GM18907 (cell line): ENCODE measurements at regions not wholly inside any gene's neighbourhood (a gene's known extent, or its start where the extent isn't known, plus 50 kb on each side); places are given as distances from the start of the nearest gene placed in this dataset.
"Not testable (repeated sequence)": the region's sequence is repeated elsewhere in the genome, so short reads cannot be mapped to it uniquely, and the experiment has no call there.

Source experiments
- ATAC-seq: cut with Tn5 transposase; IDR thresholded peaks from one replicate; pipeline ENCODE4 v1.9.1; 2021; ENCODE audit warnings: mild to moderate bottlenecking, moderate library complexity; ENCODE audit not compliant: unreplicated experiment

DNA sequence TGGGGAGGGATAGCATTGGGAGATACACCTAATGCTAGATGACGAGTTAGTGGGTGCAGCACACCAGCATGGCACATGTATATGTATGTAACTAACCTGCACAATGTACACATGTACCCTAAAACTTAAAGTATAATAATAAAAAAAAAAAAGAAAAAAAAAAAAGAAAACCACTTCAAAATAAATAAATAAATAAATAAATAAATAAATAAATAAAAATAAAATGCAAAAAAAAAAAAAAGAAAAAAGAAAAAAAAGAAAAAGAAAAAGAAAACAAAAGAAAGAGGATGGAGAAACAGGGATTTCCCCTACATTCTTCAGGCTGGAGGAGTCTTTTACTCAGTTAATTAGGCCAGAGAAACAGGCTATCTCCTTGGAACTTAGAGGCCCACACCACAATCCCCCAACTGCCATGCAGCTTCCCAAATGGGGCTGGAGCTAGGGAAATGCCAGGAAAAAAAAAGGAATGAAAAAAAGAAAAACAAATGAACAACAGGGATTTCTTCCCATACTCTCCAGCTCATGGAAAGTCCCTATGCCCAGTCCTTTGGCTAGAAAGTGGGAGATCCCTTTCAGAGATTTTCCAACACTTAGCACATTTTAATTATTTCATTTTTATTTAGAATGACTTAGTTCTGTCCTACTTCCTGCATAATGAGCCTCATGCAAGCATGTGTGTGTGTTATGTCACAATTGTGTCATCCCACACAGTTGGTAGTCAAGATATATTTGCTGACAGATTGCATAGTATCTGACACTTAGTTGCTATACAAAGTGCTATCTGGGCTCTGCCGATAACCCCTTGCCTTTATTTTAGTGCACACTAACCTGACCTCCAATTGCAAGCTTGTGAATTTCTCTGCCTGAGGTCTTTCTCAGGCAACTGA, 486.4 kb downstream of the PLPP3 start:
- ATAC-seq, result no peak

DNA sequence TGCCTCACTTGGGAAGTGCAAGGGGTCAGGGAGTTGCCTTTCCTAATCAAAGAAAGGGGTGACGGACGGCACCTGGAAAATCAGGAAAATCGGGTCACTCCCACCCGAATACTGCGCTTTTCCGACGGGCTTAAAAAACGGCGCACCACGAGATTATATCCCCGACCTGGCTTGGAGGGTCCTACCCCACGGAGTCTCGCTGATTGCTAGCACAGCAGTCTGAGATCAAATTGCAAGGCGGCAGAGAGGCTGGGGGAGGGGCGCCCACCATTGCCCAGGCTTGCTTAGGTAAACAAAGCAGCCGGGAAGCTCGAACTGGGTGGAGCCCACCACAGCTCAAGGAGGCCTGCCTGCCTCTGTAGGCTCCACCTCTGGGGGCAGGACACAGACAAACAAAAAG, 489.5 kb downstream of the PLPP3 start:
- not testable (repeated sequence) for ATAC-seq

DNA sequence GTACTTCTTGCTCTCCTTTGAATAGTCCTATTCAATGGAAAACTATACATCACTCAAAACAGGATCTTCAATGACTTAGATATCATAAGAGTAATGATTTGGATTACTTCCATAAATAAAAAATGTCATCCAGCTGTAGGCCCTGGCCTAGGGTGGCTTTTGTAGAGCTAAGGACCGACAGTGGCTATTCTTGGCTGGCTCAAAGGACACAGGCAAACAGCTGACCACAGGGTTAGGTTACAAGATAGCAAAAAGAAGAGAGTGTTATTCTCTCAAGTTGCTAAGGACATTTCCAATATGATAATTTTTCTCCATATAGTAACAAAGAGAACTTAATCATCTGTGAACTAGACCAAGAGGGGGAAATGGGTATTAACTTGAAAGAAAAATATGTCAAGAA, 495.1 kb downstream of the PLPP3 start:
- no peak for ATAC-seq

- no peak for ATAC-seq
These were observed 497.6 kb downstream of the PLPP3 start for GRCh38 chr1:56081736-56082135.

DNA sequence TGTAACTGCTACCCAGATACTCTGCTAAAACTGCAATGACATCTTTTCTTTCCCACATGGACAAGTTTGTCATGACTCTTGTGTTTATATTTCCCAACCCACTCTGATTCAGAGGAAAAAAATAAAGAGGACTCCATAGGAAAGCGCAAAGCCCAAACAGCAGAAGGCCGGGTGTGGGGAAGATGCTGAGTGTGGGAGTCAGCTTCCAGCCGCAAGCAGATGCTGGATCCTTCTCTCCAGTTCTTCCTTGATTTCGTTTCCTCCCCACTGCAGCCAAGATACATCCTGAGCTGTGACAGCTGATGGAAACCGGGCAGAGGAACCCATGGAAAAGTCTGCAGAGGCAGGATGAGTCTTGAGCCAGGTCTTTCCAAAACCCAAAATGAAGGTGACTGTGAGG, 498.2 kb downstream of the PLPP3 start:
- ATAC-seq, result no peak

DNA sequence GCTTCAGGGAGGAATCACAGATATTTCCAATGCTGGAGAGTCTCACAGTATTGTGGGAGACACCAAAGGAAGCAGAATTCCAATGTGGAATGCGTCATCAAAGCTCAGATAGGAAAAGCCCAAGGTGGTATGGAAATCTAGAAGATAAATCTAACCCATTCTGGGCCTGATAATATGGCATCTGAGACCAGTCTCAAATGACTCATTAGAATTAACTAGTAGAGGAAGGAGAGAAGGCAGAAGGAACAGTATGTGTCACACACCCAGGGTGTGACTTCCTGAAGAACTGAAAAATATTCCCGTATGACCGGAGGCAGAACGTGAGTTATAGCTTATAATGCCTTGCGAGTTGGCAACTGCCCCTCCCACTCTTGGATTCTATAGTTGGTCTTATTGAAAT, 499.2 kb downstream of the PLPP3 start:
- no peak for ATAC-seq

DNA sequence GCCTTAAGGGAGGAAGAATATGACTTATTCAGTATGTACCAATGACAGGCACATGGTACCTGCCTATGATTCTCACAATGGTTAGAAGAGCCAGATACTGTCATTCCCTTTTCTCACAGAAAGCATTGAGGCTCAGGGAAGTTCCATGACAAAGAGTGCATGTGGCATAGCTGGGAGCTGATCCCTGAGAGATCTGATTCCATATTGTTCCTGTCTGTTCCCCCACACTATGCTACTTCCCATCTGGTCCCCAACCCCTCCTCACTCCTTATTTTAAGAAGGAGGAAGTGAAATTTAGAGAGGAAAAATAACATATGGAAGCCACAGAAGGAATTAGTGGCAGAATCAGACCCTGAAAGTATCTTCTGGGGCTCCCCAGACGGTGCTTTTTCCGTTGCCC, 500.0 kb downstream of the PLPP3 start:
- no peak for ATAC-seq

- ATAC-seq, result no peak
These were observed 502.2 kb downstream of the PLPP3 start for GRCh38 chr1:56077206-56077605.

- ATAC-seq, result no peak
These were observed 505.2 kb downstream of the PLPP3 start for GRCh38 chr1:56074007-56074651.

- ATAC-seq, result no peak
These were observed 505.8 kb downstream of the PLPP3 start for GRCh38 chr1:56073614-56074006.

DNA sequence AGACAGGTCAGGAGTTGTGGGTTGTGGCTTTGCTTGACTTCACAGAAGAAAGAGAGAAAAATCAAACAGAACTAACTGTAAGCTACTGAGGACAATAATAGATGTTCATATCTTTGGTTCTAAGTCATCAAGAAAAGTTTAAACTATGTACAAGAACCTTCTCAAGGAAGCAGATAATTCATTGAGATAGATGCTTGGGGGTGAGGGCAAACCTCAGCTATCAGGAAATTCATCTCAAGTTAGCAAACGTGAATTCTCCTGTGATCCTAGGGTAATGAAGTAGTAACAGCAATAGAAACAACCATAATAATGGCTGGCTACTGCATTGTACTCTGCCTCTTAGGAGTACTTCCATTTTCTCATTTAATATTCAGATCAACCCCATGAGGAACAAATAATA, 506.2 kb downstream of the PLPP3 start:
- no peak for ATAC-seq

DNA sequence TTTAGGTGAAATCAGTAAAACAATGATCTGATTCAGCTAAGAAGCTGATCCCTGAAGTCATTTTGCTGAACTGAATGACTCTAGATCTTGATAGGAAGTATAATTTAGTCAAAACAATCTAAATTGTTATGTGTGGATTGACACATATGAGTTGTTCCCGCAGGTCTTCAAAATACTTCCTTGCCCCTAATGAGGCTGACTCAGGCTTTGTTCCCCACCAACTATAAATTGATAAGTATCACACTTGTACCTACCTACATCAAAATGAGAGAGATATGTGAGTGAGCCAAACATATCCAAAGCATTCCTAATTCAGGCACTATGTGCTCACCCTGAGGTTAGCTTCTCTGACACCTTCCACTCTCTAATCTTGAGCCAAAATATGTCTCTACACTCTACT, 507.1 kb downstream of the PLPP3 start:
- ATAC-seq, result no peak

DNA sequence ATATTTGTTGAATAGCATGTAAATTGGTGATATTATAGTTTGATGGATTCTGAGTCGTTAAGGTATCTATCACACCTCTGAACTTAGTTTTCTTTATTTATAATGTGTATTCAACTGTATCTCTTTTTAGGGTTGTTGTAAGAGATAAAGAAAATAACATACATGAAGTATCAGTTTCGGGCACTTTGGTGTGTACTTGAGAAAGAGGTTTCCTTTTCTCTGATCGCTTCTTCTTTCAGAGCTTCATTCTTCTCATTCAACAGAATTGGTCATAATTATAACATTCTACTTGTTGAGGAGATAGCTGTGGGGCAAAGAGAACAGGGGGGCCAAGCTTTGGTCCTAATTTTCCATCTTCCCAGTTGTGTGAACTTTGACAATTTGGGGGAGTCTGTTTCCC, 508.0 kb downstream of the PLPP3 start:
- no peak for ATAC-seq

DNA sequence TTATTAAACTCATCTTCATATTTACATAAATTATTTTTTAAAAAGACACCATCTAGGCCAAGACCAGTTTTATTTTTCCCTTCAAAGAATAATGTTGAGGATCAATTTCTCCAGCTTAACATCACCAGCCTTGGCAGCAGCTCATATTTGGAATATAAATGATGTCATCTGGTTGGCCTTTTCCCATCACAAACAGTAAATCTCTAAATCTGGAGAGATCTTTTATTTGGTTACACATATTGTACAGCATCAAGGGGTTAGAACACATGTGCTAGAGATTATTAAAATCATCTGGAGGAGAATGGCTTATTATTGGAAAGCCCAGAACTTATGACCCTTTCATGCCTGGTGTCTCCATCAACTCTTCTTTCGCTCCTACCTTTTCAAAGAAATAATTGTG, 508.8 kb downstream of the PLPP3 start:
- no peak for ATAC-seq

DNA sequence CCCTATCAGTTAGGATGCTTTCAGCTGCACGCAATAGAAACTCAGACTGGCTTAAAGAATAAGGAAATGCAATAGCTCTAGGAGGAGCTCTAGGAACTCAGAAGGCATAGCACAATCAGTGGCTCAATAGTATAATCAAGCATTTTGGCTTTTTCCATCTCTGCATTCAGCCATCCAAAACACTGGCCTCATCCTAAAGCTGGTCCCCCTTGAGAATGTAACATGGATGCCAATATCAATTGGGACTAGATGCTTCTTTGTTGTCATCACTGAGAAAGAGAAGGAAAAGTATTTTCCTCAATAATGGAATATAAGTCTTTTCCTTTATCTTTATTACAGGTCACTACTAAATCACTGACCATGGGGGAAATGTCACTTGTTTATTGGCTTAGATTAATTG, 509.5 kb downstream of the PLPP3 start:
- ATAC-seq, result no peak

GRCh38 chr1:56068908-56069307, 510.5 kb downstream of the PLPP3 start:
- no peak for ATAC-seq

DNA sequence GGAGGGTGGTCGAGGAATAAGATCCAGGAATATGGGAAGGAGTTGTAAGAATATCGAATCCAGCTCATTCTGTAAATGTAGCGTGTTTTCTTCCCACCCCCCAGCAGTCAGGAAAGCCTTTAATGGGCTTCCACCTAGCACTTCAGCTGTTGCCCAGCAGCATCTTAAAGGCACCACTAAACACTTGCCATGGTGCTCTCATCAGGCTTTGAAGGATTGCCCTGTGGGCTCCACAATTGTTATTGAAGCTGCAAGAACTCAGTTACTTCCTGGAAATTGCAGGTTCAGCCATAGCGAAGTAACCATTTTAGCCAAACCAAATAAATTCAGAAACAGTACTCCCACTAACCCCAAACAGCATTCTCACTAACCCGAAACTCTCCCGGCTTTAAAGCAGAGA, 511.2 kb downstream of the PLPP3 start:
- no peak for ATAC-seq

GRCh38 chr1:56065729-56066128, 513.6 kb downstream of the PLPP3 start:
- ATAC-seq, result no peak

GRCh38 chr1:56064705-56065104, 514.7 kb downstream of the PLPP3 start:
- no peak for ATAC-seq

DNA sequence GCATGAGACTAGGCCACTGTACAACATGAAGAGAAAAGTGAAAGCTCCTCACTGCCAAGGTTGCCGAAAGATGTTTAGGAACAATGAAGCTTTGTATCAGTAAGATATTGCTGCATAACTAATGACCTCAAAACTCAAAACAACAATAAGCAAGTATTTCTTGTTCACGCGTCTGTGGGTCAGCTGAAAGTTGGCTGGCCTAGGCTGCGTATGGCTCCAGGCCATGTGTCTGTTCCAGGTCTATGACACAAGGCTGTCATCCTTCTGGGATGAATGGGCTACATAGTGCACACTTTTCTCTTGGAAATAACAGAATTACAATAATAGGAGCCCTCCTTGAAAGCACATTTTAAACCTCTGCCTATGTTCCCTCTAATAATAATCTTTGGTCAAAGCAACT, 515.9 kb downstream of the PLPP3 start:
- ATAC-seq, result no peak

- no peak for ATAC-seq
These were observed 516.7 kb downstream of the PLPP3 start for GRCh38 chr1:56062625-56063024.

- no peak for ATAC-seq
These were observed 517.5 kb downstream of the PLPP3 start for GRCh38 chr1:56061824-56062223.

DNA sequence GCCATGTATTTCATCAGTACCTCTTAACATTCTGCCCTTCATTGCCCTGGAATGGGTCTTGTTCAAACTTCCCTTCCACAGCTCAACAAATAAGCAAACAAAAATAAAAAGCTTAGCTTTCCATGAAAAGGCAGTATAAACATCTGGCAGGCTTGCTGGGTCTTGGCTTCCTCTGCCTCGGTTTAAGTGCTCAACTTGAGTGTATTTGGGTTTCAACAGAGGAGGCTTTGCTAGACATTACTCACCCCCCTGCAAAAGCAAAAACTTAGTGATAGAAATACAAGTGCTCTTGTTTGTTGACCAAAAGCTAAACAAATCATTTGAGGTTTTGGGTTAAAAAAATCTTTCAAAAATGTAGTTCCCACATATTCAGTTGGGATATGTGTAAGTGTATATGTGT, 518.5 kb downstream of the PLPP3 start:
- ATAC-seq, result no peak
